IPS-18a (cell line): ENCODE measurements at regions not wholly inside any gene's neighbourhood (a gene's known extent, or its start where the extent isn't known, plus 50 kb on each side); places are given as distances from the start of the nearest gene placed in this dataset.
A peak's percentile ranks its signal among the peaks of the same experiment; 100 is the strongest.
"Not testable (repeated sequence)": the region's sequence is repeated elsewhere in the genome, so short reads cannot be mapped to it uniquely, and the experiment has no call there.

ENCODE experiments used
- H3K27ac ChIP-seq: one replicate; pipeline ENCODE4 v1.5.1; 2013; ENCODE audit warnings: low read length
- H3K27me3 ChIP-seq: one replicate; pipeline ENCODE4 v1.6.1; 2013; ENCODE audit warnings: mild to moderate bottlenecking, low read length; ENCODE audit not compliant: control insufficient read depth, insufficient read depth
- H3K36me3 ChIP-seq: one replicate; pipeline ENCODE4 v1.6.1; 2013; ENCODE audit warnings: low read depth, low read length; ENCODE audit not compliant: control insufficient read depth
- H3K4me1 ChIP-seq: one replicate; pipeline ENCODE4 v1.6.1; 2013; ENCODE audit warnings: low read depth, low read length; ENCODE audit not compliant: control insufficient read depth
- H3K4me3 ChIP-seq: one replicate; pipeline ENCODE4 v1.5.1; 2013; ENCODE audit warnings: low read length
- H3K9ac ChIP-seq: one replicate; pipeline ENCODE4 v1.6.1; 2013; ENCODE audit warnings: mild to moderate bottlenecking, low read length, moderate library complexity
- H3K9me3 ChIP-seq: one replicate; pipeline ENCODE4 v1.6.1; 2013; ENCODE audit warnings: low read depth, low read length; ENCODE audit not compliant: control insufficient read depth

- Histone ChIP-seq H3K36me3 (no peaks in the 10 kb centered on the region), H3K4me3 (no peak overlapping the region), H3K27ac (no peak overlapping the region), H3K9me3 (no peaks in the 10 kb centered on the region), H3K9ac (no peak overlapping the region), H3K27me3 (peaks cover 9% of the 10 kb centered on the region), H3K4me1 (peaks cover 5% of the 10 kb centered on the region)
These were observed 291.8 kb upstream of the G2E3 start for GRCh38 chr14:30267141-30267540.

- H3K9me3 ChIP-seq, result no peaks in the 10 kb centered on the region
- H3K27me3 ChIP-seq, result peaks cover 9% of the 10 kb centered on the region
- no peak overlapping the region for H3K9ac ChIP-seq
- H3K4me3 ChIP-seq, result peak overlapping the region; percentile 52
- H3K36me3 ChIP-seq, result no peaks in the 10 kb centered on the region
- peaks cover 5% of the 10 kb centered on the region for H3K4me1 ChIP-seq
- H3K27ac ChIP-seq, result no peak overlapping the region
These were observed 288.5 kb upstream of the G2E3 start for GRCh38 chr14:30270200-30271161.

- no peaks in the 10 kb centered on the region for H3K9me3 ChIP-seq
- no peak overlapping the region for H3K27ac ChIP-seq
- H3K4me3 ChIP-seq, result no peak overlapping the region
- H3K27me3 ChIP-seq, result peaks cover 9% of the 10 kb centered on the region
- peaks cover 5% of the 10 kb centered on the region for H3K4me1 ChIP-seq
- H3K36me3 ChIP-seq, result no peaks in the 10 kb centered on the region
- H3K9ac ChIP-seq, result no peak overlapping the region
These were observed 287.1 kb upstream of the G2E3 start for GRCh38 chr14:30271811-30272323.

GRCh38 chr14:30272848-30273832 is 285.8 kb upstream of the G2E3 start:
- Histone ChIP-seq H3K36me3 (no peaks in the 10 kb centered on the region), H3K27me3 (peaks cover 9% of the 10 kb centered on the region), H3K27ac (no peak overlapping the region), H3K4me3 (no peak overlapping the region), H3K9me3 (no peaks in the 10 kb centered on the region), H3K4me1 (peaks cover 5% of the 10 kb centered on the region), H3K9ac (no peak overlapping the region)

- H3K4me3 ChIP-seq, result no peak overlapping the region
These were observed 283.4 kb upstream of the G2E3 start for GRCh38 chr14:30275604-30276003.

GRCh38 chr14:30277268-30277667 is 281.7 kb upstream of the G2E3 start:
- Histone ChIP-seq H3K9me3 (no peaks in the 10 kb centered on the region), H3K9ac (no peak overlapping the region), H3K4me1 (no peaks in the 10 kb centered on the region), H3K27me3 (no peaks in the 10 kb centered on the region), H3K4me3 (no peak overlapping the region), H3K27ac (no peak overlapping the region), H3K36me3 (no peaks in the 10 kb centered on the region)

More at GRCh38 chr14:30275604-30276003, 283.4 kb upstream of the G2E3 start:
- Histone ChIP-seq H3K9me3 (no peaks in the 10 kb centered on the region), H3K9ac (no peak overlapping the region), H3K27me3 (peaks cover under 1% of the 10 kb centered on the region), H3K36me3 (no peaks in the 10 kb centered on the region), H3K4me1 (no peaks in the 10 kb centered on the region), H3K27ac (no peak overlapping the region)

GRCh38 chr14:30278856-30279255 is 280.1 kb upstream of the G2E3 start:
- not testable (repeated sequence) for H3K27ac ChIP-seq, H3K36me3 ChIP-seq, H3K9ac ChIP-seq, H3K9me3 ChIP-seq, H3K27me3 ChIP-seq, H3K4me1 ChIP-seq, H3K4me3 ChIP-seq

- Histone ChIP-seq H3K36me3 (no peaks in the 10 kb centered on the region), H3K9ac (no peak overlapping the region), H3K27me3 (no peaks in the 10 kb centered on the region), H3K27ac (no peak overlapping the region), H3K9me3 (no peaks in the 10 kb centered on the region), H3K4me1 (no peaks in the 10 kb centered on the region), H3K4me3 (no peak overlapping the region)
These were observed 275.0 kb upstream of the G2E3 start for GRCh38 chr14:30283822-30284446.

GRCh38 chr14:30284808-30285207 is 274.1 kb upstream of the G2E3 start:
- no peak overlapping the region for H3K27ac ChIP-seq
- no peak overlapping the region for H3K9ac ChIP-seq
- no peaks in the 10 kb centered on the region for H3K4me1 ChIP-seq
- H3K9me3 ChIP-seq, result no peaks in the 10 kb centered on the region
- H3K36me3 ChIP-seq, result no peaks in the 10 kb centered on the region
- no peaks in the 10 kb centered on the region for H3K27me3 ChIP-seq
- H3K4me3 ChIP-seq, result no peak overlapping the region

- Histone ChIP-seq H3K27me3 (no peaks in the 10 kb centered on the region), H3K36me3 (no peaks in the 10 kb centered on the region), H3K9me3 (no peaks in the 10 kb centered on the region), H3K27ac (no peak overlapping the region), H3K9ac (no peak overlapping the region), H3K4me1 (no peaks in the 10 kb centered on the region), H3K4me3 (no peak overlapping the region)
These were observed 271.1 kb upstream of the G2E3 start for GRCh38 chr14:30287579-30288445.
